K562 (cell line): ENCODE measurements at regions not wholly inside any gene's neighbourhood (a gene's known extent, or its start where the extent isn't known, plus 50 kb on each side); places are given as distances from the start of the nearest gene placed in this dataset.

Experiments used
- CEBPB ChIP-seq: fragments of 450-650 bp; IDR thresholded peaks from 2 replicates; pipeline ENCODE4 v1.6.1; 2016; ENCODE audit warnings: missing genetic modification characterization, missing compliant biosample characterization
- EHMT2 ChIP-seq: fragments of 450-650 bp; IDR thresholded peaks from 2 replicates; pipeline ENCODE4 v1.6.1; 2018; ENCODE audit warnings: antibody characterized with exemption
- POLR2A ChIP-seq: fragments of 450-650 bp; conservative IDR thresholded peaks from 2 replicates; pipeline ENCODE4 v1.6.1; 2016
- SNIP1 ChIP-seq: fragments of 450-650 bp; IDR thresholded peaks from 2 replicates; pipeline ENCODE4 v1.7.1; 2017; ENCODE audit warnings: low read depth, mild to moderate bottlenecking
- TF ChIP-seq, protein P1 (sequence below), 3 experiments: IDR thresholded peaks in 2 of 3; conservative IDR thresholded peaks in 1 of 3; 2 replicates each; pipeline ENCODE4 v1.5.1; 2011 to 2012; ENCODE audit warnings: low read length in 3 of 3, mild to moderate bottlenecking in 3 of 3, control low read depth in 2 of 3, improper control_type of control experiment in 1 of 3, inconsistent platforms in 1 of 3, low read depth in 1 of 3, mixed read lengths in 1 of 3, moderate library complexity in 1 of 3; ENCODE audit not compliant: insufficient read depth in 2 of 3

DNA sequence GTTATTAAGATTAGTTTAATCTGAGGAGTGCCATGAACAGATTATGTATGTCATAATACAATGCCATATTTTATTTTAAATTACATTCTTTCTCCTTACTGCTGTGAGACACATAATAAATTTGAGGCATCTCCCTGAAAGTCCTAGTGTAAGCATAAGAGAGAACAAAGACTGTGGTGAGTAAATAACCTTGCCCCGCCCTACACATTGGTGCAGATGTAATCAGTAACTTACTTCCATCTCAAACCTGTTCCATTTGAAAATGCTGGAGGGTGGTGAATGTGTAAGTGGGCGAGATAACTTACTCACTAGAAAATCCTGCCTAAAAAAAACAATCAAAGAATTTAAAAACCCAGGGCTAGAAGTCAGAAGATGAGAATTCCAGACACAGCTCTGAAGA, 338.1 kb upstream of the SLIT2 start:
- TF ChIP-seq EHMT2 (no peak), POLR2A (no peak), CEBPB (tag) (no peak), SNIP1 (no peak)
- TF ChIP-seq, protein P1, sequence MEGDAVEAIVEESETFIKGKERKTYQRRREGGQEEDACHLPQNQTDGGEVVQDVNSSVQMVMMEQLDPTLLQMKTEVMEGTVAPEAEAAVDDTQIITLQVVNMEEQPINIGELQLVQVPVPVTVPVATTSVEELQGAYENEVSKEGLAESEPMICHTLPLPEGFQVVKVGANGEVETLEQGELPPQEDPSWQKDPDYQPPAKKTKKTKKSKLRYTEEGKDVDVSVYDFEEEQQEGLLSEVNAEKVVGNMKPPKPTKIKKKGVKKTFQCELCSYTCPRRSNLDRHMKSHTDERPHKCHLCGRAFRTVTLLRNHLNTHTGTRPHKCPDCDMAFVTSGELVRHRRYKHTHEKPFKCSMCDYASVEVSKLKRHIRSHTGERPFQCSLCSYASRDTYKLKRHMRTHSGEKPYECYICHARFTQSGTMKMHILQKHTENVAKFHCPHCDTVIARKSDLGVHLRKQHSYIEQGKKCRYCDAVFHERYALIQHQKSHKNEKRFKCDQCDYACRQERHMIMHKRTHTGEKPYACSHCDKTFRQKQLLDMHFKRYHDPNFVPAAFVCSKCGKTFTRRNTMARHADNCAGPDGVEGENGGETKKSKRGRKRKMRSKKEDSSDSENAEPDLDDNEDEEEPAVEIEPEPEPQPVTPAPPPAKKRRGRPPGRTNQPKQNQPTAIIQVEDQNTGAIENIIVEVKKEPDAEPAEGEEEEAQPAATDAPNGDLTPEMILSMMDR (IDR thresholded peaks at IDR 0.05 in 2 of 3, conservative IDR thresholded peaks at IDR 0.05 in 1 of 3; ENCODE audit: insufficient read depth in 2 of 3, low read depth in 1 of 3, low read length in 3 of 3), result no peak
